OCI-LY3 (cell line): ENCODE measurements at regions not wholly inside any gene's neighbourhood (a gene's known extent, or its start where the extent isn't known, plus 50 kb on each side); places are given as distances from the start of the nearest gene placed in this dataset.

Source experiments
- H2AFZ ChIP-seq: fragments of 200-600, 300-600 bp; shearing (Covaris generic); 2 replicates; pipeline ENCODE4 v1.6.0; 2014; ENCODE audit warnings: antibody characterized with exemption, low read depth, low read length
- H3K27ac ChIP-seq: fragments of 200-600, 300-600 bp; sonication (generic); 2 replicates; pipeline ENCODE4 v1.5.1; 2014; ENCODE audit warnings: mild to moderate bottlenecking, low read length, moderate library complexity, mixed read lengths
- H3K27me3 ChIP-seq: fragments of 200-600, 300-600 bp; sonication (generic); 2 replicates; pipeline ENCODE4 v1.6.1; 2014; ENCODE audit warnings: low read depth, low read length, mixed read lengths
- H3K36me3 ChIP-seq: fragments of 200-600, 300-600 bp; sonication (generic); replicated peaks from 2 replicates; pipeline ENCODE3; 2014; ENCODE audit warnings: low read depth, low read length, mixed read lengths
- H3K4me1 ChIP-seq: fragments of 300-600, 200-600 bp; sonication (generic); 2 replicates; pipeline ENCODE4 v1.6.1; 2014; ENCODE audit warnings: low read length, mixed read lengths
- H3K4me2 ChIP-seq: fragments of 200-600, 300-600 bp; sonication (generic); 2 replicates; pipeline ENCODE4 v1.6.1; 2014; ENCODE audit warnings: low read length, mixed read lengths
- H3K4me3 ChIP-seq: fragments of 300-600, 200-600 bp; sonication (generic); 2 replicates; pipeline ENCODE4 v1.5.1; 2014; ENCODE audit warnings: antibody characterized with exemption, mild to moderate bottlenecking, low read length, moderate library complexity
- H3K79me2 ChIP-seq: fragments of 300-600, 200-600 bp; shearing (Covaris generic); 2 replicates; pipeline ENCODE4 v1.6.1; 2014; ENCODE audit warnings: mild to moderate bottlenecking, low read length, mixed read lengths
- H3K9ac ChIP-seq: fragments of 300-600, 200-600 bp; shearing (Covaris generic); 2 replicates; pipeline ENCODE4 v1.6.0; 2014; ENCODE audit warnings: mild to moderate bottlenecking, low read length, moderate library complexity
- H3K9me3 ChIP-seq: fragments of 200-600, 300-600 bp; shearing (Covaris generic); 2 replicates; pipeline ENCODE4 v1.6.1; 2014; ENCODE audit warnings: low read length, mixed read lengths; ENCODE audit not compliant: insufficient read depth
- H4K20me1 ChIP-seq: fragments of 200-600, 300-600 bp; sonication (generic); 2 replicates; pipeline ENCODE4 v1.6.1; 2016; ENCODE audit warnings: low read length, mixed read lengths; ENCODE audit not compliant: insufficient read depth
- CTCF ChIP-seq: fragments of 200-600, 300-600 bp; sonication (generic); IDR thresholded peaks from 2 replicates; pipeline ENCODE4 v1.5.1; 2014; ENCODE audit warnings: antibody characterized with exemption, low read length, low read depth
- EZH2phosphoT487 ChIP-seq: fragments of 200-600 bp; shearing (Covaris generic); IDR thresholded peaks from 2 replicates; pipeline ENCODE4 v1.6.1; 2018; ENCODE audit warnings: antibody characterized with exemption, mixed run types, low read depth

- Histone ChIP-seq H2AFZ (no peak overlapping the region), H3K4me3 (no peak overlapping the region), H3K79me2 (no peaks in the 10 kb centered on the region), H3K27ac (no peak overlapping the region), H3K36me3 (no peaks in the 10 kb centered on the region), H3K9ac (no peak overlapping the region), H3K4me2 (no peak overlapping the region), H3K9me3 (no peaks in the 10 kb centered on the region), H4K20me1 (no peaks in the 10 kb centered on the region), H3K27me3 (no peaks in the 10 kb centered on the region), H3K4me1 (no peaks in the 10 kb centered on the region)
- TF ChIP-seq CTCF (no peak), EZH2phosphoT487 (no peak)
These were observed 588.3 kb upstream of the SGCG start for GRCh38 chr13:22592515-22592914.

DNA sequence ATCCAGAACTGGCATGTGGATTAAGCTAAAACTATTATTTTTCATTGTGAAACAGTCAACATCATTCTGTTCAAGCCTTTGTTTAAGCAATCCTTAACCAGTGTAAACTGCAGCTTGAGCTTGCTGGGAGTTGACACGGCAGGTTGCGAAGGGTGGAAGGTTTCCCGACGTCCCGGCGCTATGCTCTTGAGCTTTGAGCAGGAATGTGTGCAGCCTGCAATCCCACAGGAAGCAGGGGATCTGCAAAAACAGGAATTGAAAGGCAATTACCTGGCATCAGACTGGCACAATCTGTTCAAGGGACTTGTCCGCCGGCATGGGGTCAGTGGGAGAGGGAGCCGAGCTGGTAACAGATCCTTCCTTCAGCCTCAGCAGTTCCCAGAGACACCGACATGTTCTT, 586.7 kb upstream of the SGCG start:
- H3K79me2 ChIP-seq = no peaks in the 10 kb centered on the region
- no peak overlapping the region for H3K4me3 ChIP-seq
- no peaks in the 10 kb centered on the region for H3K9me3 ChIP-seq
- TF ChIP-seq CTCF (no peak), EZH2phosphoT487 (no peak)
- no peaks in the 10 kb centered on the region for H3K4me1 ChIP-seq
- H4K20me1 ChIP-seq = no peaks in the 10 kb centered on the region
- no peak overlapping the region for H2AFZ ChIP-seq
- H3K27me3 ChIP-seq = no peaks in the 10 kb centered on the region
- no peak overlapping the region for H3K4me2 ChIP-seq
- no peak overlapping the region for H3K9ac ChIP-seq
- H3K36me3 ChIP-seq = no peaks in the 10 kb centered on the region
- H3K27ac ChIP-seq = no peak overlapping the region

- Histone ChIP-seq H3K4me1 (no peaks in the 10 kb centered on the region), H2AFZ (no peak overlapping the region), H3K27ac (no peak overlapping the region), H3K27me3 (no peaks in the 10 kb centered on the region), H4K20me1 (no peaks in the 10 kb centered on the region), H3K9ac (no peak overlapping the region), H3K4me3 (no peak overlapping the region), H3K36me3 (no peaks in the 10 kb centered on the region), H3K79me2 (no peaks in the 10 kb centered on the region), H3K4me2 (no peak overlapping the region), H3K9me3 (no peaks in the 10 kb centered on the region)
- no peak for TF ChIP-seq EZH2phosphoT487
- TF ChIP-seq CTCF = no peak
These were observed 584.5 kb upstream of the SGCG start for GRCh38 chr13:22596171-22596863.

DNA sequence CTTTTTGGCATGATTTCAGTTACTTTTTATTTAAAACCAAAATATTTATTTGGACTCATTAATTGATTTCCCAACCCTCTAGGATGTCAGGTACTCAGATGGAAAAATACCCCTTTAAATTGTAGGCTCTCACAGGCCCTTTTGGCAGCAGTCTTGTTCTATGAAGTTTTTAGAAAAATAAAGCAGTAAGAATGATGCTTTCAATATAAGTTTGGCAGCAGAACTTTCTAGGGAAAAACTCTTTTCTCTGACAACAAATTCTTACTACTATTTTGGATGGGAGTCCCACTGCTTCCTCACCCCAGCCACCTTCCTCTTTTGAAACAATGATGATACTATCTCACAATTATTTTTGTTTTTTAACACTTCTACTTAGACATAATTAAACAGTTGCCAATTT, 581.6 kb upstream of the SGCG start:
- TF ChIP-seq CTCF = no peak
- no peaks in the 10 kb centered on the region for H3K79me2 ChIP-seq
- H3K4me1 ChIP-seq = no peaks in the 10 kb centered on the region
- H3K4me3 ChIP-seq = no peak overlapping the region
- no peak overlapping the region for H3K27ac ChIP-seq
- no peaks in the 10 kb centered on the region for H3K27me3 ChIP-seq
- H2AFZ ChIP-seq = no peak overlapping the region
- no peak overlapping the region for H3K9ac ChIP-seq
- H4K20me1 ChIP-seq = no peaks in the 10 kb centered on the region
- no peaks in the 10 kb centered on the region for H3K9me3 ChIP-seq
- H3K4me2 ChIP-seq = no peak overlapping the region
- no peaks in the 10 kb centered on the region for H3K36me3 ChIP-seq
